Fibroblast of the aortic adventitia (primary cell): ENCODE measurements at regions not wholly inside any gene's neighbourhood (a gene's known extent, or its start where the extent isn't known, plus 50 kb on each side); places are given as distances from the start of the nearest gene placed in this dataset.

Experiments used
- DNase-seq: peaks from one replicate; pipeline ENCODE4 v3.0.0-alpha.2; 2010; ENCODE audit warnings: low read depth
- H3K4me3 ChIP-seq: 2 replicates; pipeline ENCODE4 v1.5.1; 2011; ENCODE audit warnings: low read depth, mild to moderate bottlenecking, control low read depth, low read length, moderate library complexity
- TF ChIP-seq, protein P1 (sequence below): IDR thresholded peaks from 2 replicates; pipeline ENCODE4 v1.5.1; 2011; ENCODE audit warnings: mild to moderate bottlenecking, low read length, control low read depth, inconsistent platforms; ENCODE audit not compliant: insufficient read depth

- no peak for DNase-seq
- TF ChIP-seq, protein P1, sequence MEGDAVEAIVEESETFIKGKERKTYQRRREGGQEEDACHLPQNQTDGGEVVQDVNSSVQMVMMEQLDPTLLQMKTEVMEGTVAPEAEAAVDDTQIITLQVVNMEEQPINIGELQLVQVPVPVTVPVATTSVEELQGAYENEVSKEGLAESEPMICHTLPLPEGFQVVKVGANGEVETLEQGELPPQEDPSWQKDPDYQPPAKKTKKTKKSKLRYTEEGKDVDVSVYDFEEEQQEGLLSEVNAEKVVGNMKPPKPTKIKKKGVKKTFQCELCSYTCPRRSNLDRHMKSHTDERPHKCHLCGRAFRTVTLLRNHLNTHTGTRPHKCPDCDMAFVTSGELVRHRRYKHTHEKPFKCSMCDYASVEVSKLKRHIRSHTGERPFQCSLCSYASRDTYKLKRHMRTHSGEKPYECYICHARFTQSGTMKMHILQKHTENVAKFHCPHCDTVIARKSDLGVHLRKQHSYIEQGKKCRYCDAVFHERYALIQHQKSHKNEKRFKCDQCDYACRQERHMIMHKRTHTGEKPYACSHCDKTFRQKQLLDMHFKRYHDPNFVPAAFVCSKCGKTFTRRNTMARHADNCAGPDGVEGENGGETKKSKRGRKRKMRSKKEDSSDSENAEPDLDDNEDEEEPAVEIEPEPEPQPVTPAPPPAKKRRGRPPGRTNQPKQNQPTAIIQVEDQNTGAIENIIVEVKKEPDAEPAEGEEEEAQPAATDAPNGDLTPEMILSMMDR: no peak
- H3K4me3 ChIP-seq: no peak overlapping the region
Measured at GRCh38 chr3:177640319-177640965, 443.2 kb upstream of the TBL1XR1 start.

DNA sequence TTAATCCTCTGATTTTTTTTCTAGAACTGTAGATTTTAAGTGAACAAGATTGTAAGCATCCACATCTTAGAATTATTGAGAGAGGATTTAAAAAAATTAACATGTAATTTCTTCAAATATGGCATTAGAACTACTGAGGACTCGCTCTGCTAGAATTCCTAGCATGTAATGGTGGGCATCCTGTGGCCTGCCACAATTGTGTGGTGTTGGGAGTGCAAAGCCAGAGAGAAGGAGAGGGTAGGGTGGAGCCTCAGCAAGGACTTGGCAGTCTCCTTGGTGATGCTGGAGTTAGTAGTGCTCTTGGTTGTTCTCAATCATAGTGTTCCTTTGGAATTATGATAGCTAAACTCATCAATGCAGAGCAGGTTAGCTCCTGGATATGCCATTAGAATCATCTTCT is 443.9 kb upstream of the TBL1XR1 start:
- TF ChIP-seq, protein P1: no peak
- no peak overlapping the region for H3K4me3 ChIP-seq
- no peak for DNase-seq

DNA sequence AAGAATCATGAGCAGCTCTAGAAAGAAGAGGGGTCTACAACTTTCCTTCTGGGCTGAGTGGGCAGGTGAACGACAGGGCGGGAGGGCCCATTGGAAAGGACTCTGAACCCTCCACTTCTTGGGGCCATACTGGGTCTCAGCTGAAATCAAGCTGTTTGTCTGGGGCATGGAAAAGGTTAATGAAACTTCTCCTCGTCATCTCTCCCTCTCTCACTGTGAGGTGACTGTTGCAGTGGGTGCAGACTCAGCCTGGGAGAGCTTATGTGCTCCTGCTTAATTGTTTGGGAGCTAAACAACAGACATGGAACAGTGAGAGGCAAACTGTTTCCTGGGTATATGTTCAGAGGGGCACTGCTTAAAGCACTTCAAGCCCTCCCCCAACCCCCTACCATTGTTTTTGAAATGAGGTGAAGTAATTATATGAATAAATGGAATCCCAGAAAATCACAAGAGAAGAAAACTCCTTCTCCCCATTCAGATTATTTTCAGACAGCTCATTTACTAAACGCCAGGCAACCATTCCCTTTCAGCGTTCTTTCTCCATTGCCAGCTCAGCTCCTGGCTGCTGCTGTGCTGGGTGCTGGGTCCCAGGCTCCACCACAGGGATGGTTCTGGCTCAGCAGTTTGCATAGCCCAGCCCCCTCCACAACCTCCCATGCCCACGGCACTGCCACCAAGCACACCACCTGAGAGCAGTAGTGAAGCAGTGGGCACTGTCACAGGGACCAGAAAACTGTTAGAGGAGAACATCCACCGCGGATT is 444.9 kb upstream of the TBL1XR1 start:
- DNase-seq: no peak
- TF ChIP-seq, protein P1: no peak
- no peak overlapping the region for H3K4me3 ChIP-seq

- DNase-seq: no peak
- no peak overlapping the region for H3K4me3 ChIP-seq
- TF ChIP-seq, protein P1: no peak
Measured at GRCh38 chr3:177642804-177643125, 445.5 kb upstream of the TBL1XR1 start.

DNA sequence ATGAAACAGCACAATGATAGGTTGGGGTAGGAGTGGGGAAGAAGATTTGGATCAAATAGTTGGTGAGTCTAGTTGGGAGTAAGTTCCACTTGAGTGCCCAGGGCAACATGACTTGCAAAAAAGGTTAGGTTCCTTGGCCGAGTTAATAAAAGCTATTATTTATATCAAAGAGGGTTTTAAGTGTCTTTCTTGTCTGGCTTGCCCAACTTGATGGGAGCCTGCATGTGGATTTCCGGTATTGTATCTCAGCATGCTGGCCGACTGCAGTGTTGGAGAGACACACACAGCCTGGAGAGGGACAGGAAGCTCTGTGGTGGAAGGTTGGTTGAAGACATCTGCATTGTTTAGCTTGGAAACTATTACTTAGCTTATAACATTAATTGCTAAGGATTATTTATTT is 449.5 kb upstream of the TBL1XR1 start:
- TF ChIP-seq, protein P1: no peak
- H3K4me3 ChIP-seq: no peak overlapping the region
- no peak for DNase-seq

- DNase-seq: no peak
- TF ChIP-seq, protein P1: no peak
- no peak overlapping the region for H3K4me3 ChIP-seq
Measured at GRCh38 chr3:177647341-177647740, 450.1 kb upstream of the TBL1XR1 start.

GRCh38 chr3:177647876-177648275 is 450.6 kb upstream of the TBL1XR1 start:
- H3K4me3 ChIP-seq: no peak overlapping the region
- no peak for DNase-seq
- TF ChIP-seq, protein P1: no peak
